ENCODE measurements at regions not wholly inside any gene's neighbourhood (a gene's known extent, or its start where the extent isn't known, plus 50 kb on each side); places are given as distances from the start of the nearest gene placed in this dataset.

DNA sequence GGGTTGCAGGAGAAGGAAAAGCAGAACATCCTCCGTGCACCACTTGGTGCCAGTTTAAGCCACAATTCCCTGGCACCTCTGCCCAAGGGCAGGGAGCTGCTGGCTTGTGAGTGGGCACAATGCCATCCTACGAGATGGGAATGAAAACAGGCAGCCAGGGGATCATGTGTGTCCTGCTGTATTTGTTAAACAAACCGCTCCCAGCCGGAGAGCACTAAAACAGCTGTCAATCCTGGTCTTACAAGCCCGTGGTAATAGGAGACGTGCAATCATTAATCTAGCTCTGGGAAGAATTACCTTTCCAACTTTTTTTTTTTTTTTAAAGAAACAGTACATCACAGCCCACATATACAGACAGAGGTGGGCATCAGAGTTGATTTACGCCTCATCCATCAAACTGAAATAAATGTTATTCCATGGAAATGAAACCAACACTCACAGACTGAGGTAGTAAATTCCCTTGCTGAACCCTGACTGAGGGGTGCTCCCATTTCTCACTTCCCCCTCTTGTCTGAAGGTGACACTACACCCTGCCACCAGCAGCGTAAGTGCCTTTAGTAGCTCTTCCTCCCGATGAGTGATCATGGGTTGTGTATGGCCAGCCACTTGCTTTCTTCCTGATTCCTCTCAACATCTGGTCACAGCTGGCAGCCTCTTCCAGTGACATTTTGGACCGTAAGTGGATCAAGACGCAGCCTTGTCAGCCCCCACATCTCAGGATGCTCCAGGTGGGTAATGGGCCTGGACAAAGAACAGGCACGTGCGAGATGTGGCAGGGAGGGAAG lies 143.8 kb downstream of the TEX36 start:
- peaks cover 5% of the 10 kb centered on the region for H3K4me1 Mint-ChIP-seq
- peaks cover 49% of the 10 kb centered on the region for H3K27me3 Mint-ChIP-seq (ENCODE audit: low read depth)
- DNase-seq (ENCODE audit: low spot score in 2 of 2, unreplicated experiment in 2 of 2) = no peak
- H3K27ac Mint-ChIP-seq = no peak overlapping the region
- no peak overlapping the region for H3K4me3 Mint-ChIP-seq
- TF ChIP-seq, protein P1, sequence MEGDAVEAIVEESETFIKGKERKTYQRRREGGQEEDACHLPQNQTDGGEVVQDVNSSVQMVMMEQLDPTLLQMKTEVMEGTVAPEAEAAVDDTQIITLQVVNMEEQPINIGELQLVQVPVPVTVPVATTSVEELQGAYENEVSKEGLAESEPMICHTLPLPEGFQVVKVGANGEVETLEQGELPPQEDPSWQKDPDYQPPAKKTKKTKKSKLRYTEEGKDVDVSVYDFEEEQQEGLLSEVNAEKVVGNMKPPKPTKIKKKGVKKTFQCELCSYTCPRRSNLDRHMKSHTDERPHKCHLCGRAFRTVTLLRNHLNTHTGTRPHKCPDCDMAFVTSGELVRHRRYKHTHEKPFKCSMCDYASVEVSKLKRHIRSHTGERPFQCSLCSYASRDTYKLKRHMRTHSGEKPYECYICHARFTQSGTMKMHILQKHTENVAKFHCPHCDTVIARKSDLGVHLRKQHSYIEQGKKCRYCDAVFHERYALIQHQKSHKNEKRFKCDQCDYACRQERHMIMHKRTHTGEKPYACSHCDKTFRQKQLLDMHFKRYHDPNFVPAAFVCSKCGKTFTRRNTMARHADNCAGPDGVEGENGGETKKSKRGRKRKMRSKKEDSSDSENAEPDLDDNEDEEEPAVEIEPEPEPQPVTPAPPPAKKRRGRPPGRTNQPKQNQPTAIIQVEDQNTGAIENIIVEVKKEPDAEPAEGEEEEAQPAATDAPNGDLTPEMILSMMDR (IDR thresholded peaks at IDR 0.05; ENCODE audit: unreplicated experiment) = no peak
- no peaks in the 10 kb centered on the region for H3K9me3 Mint-ChIP-seq
- H3K36me3 Mint-ChIP-seq = no peaks in the 10 kb centered on the region

DNA sequence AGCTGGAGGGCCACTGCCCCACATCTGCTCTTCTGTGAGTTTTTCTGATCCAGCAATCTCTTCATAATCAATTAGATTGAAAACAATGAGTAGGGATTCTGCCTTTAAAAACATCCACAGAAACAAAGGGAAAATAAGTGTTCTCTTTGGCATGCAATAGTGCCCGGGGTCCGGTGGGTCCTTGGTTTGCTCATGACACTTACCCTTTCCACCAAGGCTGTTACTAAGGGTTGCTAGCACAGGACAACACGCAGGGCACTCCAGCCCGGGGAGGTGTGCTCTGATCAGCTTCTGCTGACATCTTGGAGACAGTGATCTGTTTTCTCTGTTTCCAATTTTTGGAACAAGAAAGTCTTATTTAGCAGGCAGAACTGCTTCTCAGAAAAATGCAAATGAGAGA lies 146.7 kb downstream of the TEX36 start:
- Mint-ChIP-seq H3K27me3 (ENCODE audit: low read depth) (peaks cover 39% of the 10 kb centered on the region), H3K4me1 (peaks cover 7% of the 10 kb centered on the region), H3K4me3 (no peak overlapping the region), H3K36me3 (no peaks in the 10 kb centered on the region), H3K27ac (no peak overlapping the region), H3K9me3 (no peaks in the 10 kb centered on the region)
- TF ChIP-seq, protein P1 (IDR thresholded peaks at IDR 0.05; ENCODE audit: unreplicated experiment) = no peak
- no peak for DNase-seq (ENCODE audit: low spot score in 2 of 2, unreplicated experiment in 2 of 2)

DNA sequence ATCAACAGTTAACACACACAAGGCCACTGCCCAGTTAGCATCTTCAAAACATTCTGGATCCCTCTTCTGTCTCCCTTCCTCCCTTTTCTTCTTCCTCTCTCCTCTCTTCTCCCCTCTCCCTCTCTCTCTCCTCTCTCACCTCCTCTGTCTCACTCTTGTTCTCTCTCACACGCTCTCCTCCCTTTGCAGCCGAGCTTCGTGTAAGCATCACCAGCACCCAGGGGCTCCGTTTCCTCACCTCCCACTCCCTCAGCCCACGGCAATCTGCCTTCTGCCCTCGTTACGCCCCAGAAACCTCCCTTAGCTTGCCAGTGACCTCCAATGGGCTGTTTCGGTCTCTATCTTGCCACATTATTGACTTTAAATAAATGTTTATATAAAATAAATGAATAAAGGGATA lies 147.4 kb downstream of the TEX36 start:
- no peaks in the 10 kb centered on the region for H3K9me3 Mint-ChIP-seq
- H3K4me3 Mint-ChIP-seq = no peak overlapping the region

DNA sequence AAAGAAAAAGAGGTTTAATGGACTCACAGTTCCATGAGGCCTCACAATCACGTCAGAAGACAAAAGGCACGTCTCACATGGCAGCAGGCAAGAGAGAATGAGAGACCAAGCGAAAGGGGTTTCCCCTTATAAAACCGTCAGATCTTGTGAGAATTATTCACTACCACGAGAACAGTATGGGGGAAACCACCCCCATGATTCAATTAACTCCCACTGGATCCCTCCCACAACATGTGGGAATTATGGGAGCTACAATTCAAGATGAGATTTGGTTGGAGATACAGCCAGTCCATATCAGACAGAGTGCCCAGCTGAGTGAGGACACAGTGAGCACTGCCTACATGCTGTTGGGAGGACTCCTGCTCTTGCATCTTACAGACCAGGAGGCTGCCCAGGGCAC lies 148.4 kb downstream of the TEX36 start:
- H3K27me3 Mint-ChIP-seq (ENCODE audit: low read depth) = peaks cover 38% of the 10 kb centered on the region
- no peaks in the 10 kb centered on the region for H3K36me3 Mint-ChIP-seq
- no peak overlapping the region for H3K27ac Mint-ChIP-seq
- H3K4me3 Mint-ChIP-seq = no peak overlapping the region
- H3K4me1 Mint-ChIP-seq = peaks cover 7% of the 10 kb centered on the region
- DNase-seq (ENCODE audit: low spot score in 2 of 2, unreplicated experiment in 2 of 2) = no peak
- TF ChIP-seq, protein P1 (IDR thresholded peaks at IDR 0.05; ENCODE audit: unreplicated experiment) = no peak
- no peaks in the 10 kb centered on the region for H3K9me3 Mint-ChIP-seq

More for the DNA sequence above, 147.4 kb downstream of the TEX36 start:
- no peak for DNase-seq (ENCODE audit: low spot score in 2 of 2, unreplicated experiment in 2 of 2)
- TF ChIP-seq, protein P1 (IDR thresholded peaks at IDR 0.05; ENCODE audit: unreplicated experiment) = no peak
- Mint-ChIP-seq H3K27ac (no peak overlapping the region), H3K27me3 (ENCODE audit: low read depth) (peaks cover 39% of the 10 kb centered on the region), H3K4me1 (peaks cover 7% of the 10 kb centered on the region), H3K36me3 (no peaks in the 10 kb centered on the region)

DNA sequence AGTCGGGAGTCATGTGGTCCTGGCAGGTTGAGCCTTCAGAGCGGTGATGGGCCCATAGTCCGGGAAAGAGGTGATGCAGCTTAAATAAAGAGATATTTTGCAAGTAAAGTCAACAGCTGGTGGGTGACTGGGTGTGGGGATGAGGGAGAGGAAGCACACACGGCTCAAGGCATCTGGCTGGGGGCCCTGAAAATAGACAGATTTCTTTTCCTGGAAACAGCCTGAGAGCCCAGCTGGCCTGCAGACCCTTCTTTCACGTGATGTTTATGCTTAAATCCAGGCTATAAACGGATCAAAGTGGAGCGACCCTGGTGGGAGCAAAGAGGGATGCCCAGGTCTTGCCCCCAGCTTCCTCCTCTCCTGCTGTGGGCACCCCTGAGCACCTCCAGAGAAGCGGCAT lies 149.1 kb downstream of the TEX36 start:
- TF ChIP-seq, protein P1 (IDR thresholded peaks at IDR 0.05; ENCODE audit: unreplicated experiment) = no peak
- Mint-ChIP-seq H3K4me3 (no peak overlapping the region), H3K27me3 (ENCODE audit: low read depth) (peaks cover 41% of the 10 kb centered on the region), H3K36me3 (no peaks in the 10 kb centered on the region), H3K9me3 (no peaks in the 10 kb centered on the region), H3K27ac (no peak overlapping the region), H3K4me1 (peaks cover 6% of the 10 kb centered on the region)
- no peak for DNase-seq (ENCODE audit: low spot score in 2 of 2, unreplicated experiment in 2 of 2)

Measured in mesothelial cell of epicardium (in vitro differentiated cells).